ENCODE measurements at regions not wholly inside any gene's neighbourhood (a gene's known extent, or its start where the extent isn't known, plus 50 kb on each side); places are given as distances from the start of the nearest gene placed in this dataset.

DNA sequence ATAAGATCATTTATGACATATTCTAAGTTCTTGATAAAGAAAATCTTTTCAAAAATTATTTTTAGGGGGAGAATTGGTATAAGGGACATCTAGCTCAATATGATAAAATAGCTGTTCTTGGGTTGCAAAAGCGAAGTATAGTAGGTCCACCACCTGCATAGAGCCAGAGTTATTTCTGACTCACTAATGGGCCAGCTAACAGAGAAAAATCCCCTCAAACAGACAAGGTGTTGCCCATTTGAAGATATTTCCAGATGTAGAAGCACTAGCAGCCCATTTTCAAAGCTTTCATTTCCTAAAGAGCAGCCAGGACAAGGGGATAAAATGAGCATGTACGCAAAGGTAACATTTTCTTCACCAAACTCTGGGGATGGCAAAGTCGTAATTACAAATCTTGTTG lies 165.7 kb upstream of the FN1 start:
- H3K79me1 ChIP-seq (ENCODE audit: low read depth, low read length), result no peaks in the 10 kb centered on the region
- H3K79me2 ChIP-seq (ENCODE audit: control insufficient read depth in 1 of 2, insufficient read depth in 2 of 2, low read length in 2 of 2), result no peaks in the 10 kb centered on the region
- H2AFZ ChIP-seq (ENCODE audit: low read length), result no peak overlapping the region
- no peak overlapping the region for H2BK120ac ChIP-seq (replicated peaks; ENCODE audit: low read depth, low read length)
- H2BK5ac ChIP-seq (ENCODE audit: low read depth, low read length), result no peak overlapping the region
- H4K91ac ChIP-seq (replicated peaks; ENCODE audit: insufficient read length, low read length), result no peak overlapping the region
- H4K20me1 ChIP-seq (replicated peaks in 1 of 2; ENCODE audit: control insufficient read depth in 1 of 2, insufficient read depth in 2 of 2, low read length in 2 of 2), result no peaks in the 10 kb centered on the region
- H2BK20ac ChIP-seq (ENCODE audit: low read length), result no peak overlapping the region
- no peaks in the 10 kb centered on the region for H3K36me3 ChIP-seq (ENCODE audit: control insufficient read depth in 2 of 4, insufficient read depth in 4 of 4, low read length in 3 of 4)
- no peak overlapping the region for H2BK12ac ChIP-seq (ENCODE audit: low read depth, low read length)
- H3K23me2 ChIP-seq (ENCODE audit: low read depth, low read length), result no peaks in the 10 kb centered on the region
- no peak overlapping the region for H4K8ac ChIP-seq (ENCODE audit: extremely low read depth, insufficient read depth, low read length)
- FAIRE-seq (no peak), DNase-seq (ENCODE audit: low read depth in 1 of 2, low spot score in 2 of 2) (no peak)
- no peak overlapping the region for H3K4me3 ChIP-seq (ENCODE audit: extremely low read depth in 1 of 4, insufficient read depth in 2 of 4, low read depth in 3 of 4, low read length in 4 of 4)
- CTCF ChIA-PET (ENCODE audit: partially characterized antibody), result interaction anchor here (0.8 to 1.1 kb wide), 2 partner anchors 195 to 330 kb away, joined by 3 read pairs; no protein-coding TSS in a partner anchor
- no peak overlapping the region for H4K5ac ChIP-seq (ENCODE audit: insufficient read length, low read depth, low read length)
- no peak overlapping the region for H3K23ac ChIP-seq (ENCODE audit: insufficient read length)
- H2BK15ac ChIP-seq (ENCODE audit: low read length), result no peak overlapping the region
- WGBS, 2 experiments (ENCODE audit: extremely low coverage in 1 of 2, insufficient coverage in 1 of 2, insufficient read length in 1 of 2, insufficient replicate concordance in 2 of 2, low coverage in 1 of 2, low lambda C conversion rate in 2 of 2, missing lambda C conversion rate in 1 of 2), result 82% methylated on average over 3 of the region's 3 CpGs; no CpG with 5 or more reads in 1 of the 2 experiments
- H3K56ac ChIP-seq (replicated peaks; ENCODE audit: insufficient read length, low read depth, low read length), result no peak overlapping the region
- H3K9ac ChIP-seq (replicated peaks in 1 of 4; ENCODE audit: extremely low read depth in 1 of 4, low read depth in 3 of 4, low read length in 3 of 4), result no peak overlapping the region
- no peak overlapping the region for H3K4ac ChIP-seq (replicated peaks; ENCODE audit: insufficient read length, low read depth, low read length)
- no peak overlapping the region for H3K27ac ChIP-seq (ENCODE audit: low read depth, low read length)
- no peak overlapping the region for H2AK5ac ChIP-seq (ENCODE audit: low read depth, low read length)
- H3K27me3 ChIP-seq (replicated peaks in 1 of 4; ENCODE audit: control insufficient read depth in 3 of 4, extremely low read depth in 1 of 4, insufficient read depth in 3 of 4, low read length in 3 of 4), result no peaks in the 10 kb centered on the region
- POLR2A ChIA-PET (ENCODE audit: partially characterized antibody), result interaction anchor here (1.5 kb wide), 1 partner anchor 12 kb away, joined by 3 read pairs; no protein-coding TSS in a partner anchor
- no peak overlapping the region for H3K4me2 ChIP-seq (ENCODE audit: insufficient read depth in 1 of 2, low read depth in 2 of 2, low read length in 2 of 2)
- H3K14ac ChIP-seq (ENCODE audit: insufficient read length), result no peak overlapping the region
- no peak overlapping the region for H3K18ac ChIP-seq (ENCODE audit: extremely low read depth, low read length)
- no peaks in the 10 kb centered on the region for H3K9me3 ChIP-seq (ENCODE audit: insufficient read depth in 2 of 2, low read depth in 1 of 2, low read length in 1 of 2)
- H3K4me1 ChIP-seq (replicated peaks in 1 of 4; ENCODE audit: control insufficient read depth in 3 of 4, insufficient read depth in 4 of 4, low read length in 3 of 4), result no peaks in the 10 kb centered on the region
- no peak for TF ChIP-seq ASH2L (IDR thresholded peaks at IDR 0.05; ENCODE audit: low read length)
- TF ChIP-seq JUN (IDR thresholded peaks at IDR 0.05; ENCODE audit: low read depth, low read length), result no peak
- TF ChIP-seq POLR2A (IDR thresholded peaks at IDR 0.05; ENCODE audit: control extremely low read depth in 1 of 2, low read depth in 2 of 2, low read length in 2 of 2), result no peak
- TF ChIP-seq CBX8 (IDR thresholded peaks at IDR 0.05; ENCODE audit: borderline replicate concordance, low read depth, low read length), result no peak
- no peak for TF ChIP-seq NRF1 (IDR thresholded peaks at IDR 0.05; ENCODE audit: low read depth, low read length)
- TF ChIP-seq SP2 (IDR thresholded peaks at IDR 0.05; ENCODE audit: low read length), result no peak
- no peak for TF ChIP-seq TAF7 (optimal IDR thresholded peaks at IDR 0.05; ENCODE audit: borderline replicate concordance, low read depth, low read length)
- no peak for TF ChIP-seq PHF8 (conservative IDR thresholded peaks at IDR 0.05; ENCODE audit: low read depth, low read length)
- TF ChIP-seq CREB1 (IDR thresholded peaks at IDR 0.05), result no peak
- TF ChIP-seq TAF1 (IDR thresholded peaks at IDR 0.05; ENCODE audit: low read depth, low read length), result no peak
- TF ChIP-seq POU5F1 (IDR thresholded peaks at IDR 0.05; ENCODE audit: low read depth, low read length), result no peak
- no peak for TF ChIP-seq EP300 (IDR thresholded peaks at IDR 0.05; ENCODE audit: borderline replicate concordance in 1 of 2, low read depth in 2 of 2, low read length in 2 of 2)
- no peak for TF ChIP-seq GTF2F1 (IDR thresholded peaks at IDR 0.05; ENCODE audit: borderline replicate concordance, low read depth, low read length)
- TF ChIP-seq SIRT6 (IDR thresholded peaks at IDR 0.05; ENCODE audit: low read length), result no peak
- TF ChIP-seq, protein P1, sequence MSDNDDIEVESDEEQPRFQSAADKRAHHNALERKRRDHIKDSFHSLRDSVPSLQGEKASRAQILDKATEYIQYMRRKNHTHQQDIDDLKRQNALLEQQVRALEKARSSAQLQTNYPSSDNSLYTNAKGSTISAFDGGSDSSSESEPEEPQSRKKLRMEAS (IDR thresholded peaks at IDR 0.05), result no peak

Measured in H1 (cell line).